WTC11 (cell line): ENCODE measurements at regions not wholly inside any gene's neighbourhood (a gene's known extent, or its start where the extent isn't known, plus 50 kb on each side); places are given as distances from the start of the nearest gene placed in this dataset.

Experiments
- CREB1 ChIP-seq: sonication (generic); formaldehyde crosslinking; IDR thresholded peaks from 2 replicates; pipeline ENCODE4 v1.8.0; 2023; ENCODE audit warnings: mild to moderate bottlenecking, missing genetic modification reagents
- TF ChIP-seq, protein P1 (sequence below): fragments of 200-600 bp; IDR thresholded peaks from 2 replicates; pipeline ENCODE4 v1.8.0; 2022; ENCODE audit warnings: antibody characterized with exemption
- TF ChIP-seq, protein P2 (sequence below): sonication (generic); formaldehyde crosslinking; IDR thresholded peaks from 2 replicates; pipeline ENCODE4 v1.8.0; 2023; ENCODE audit warnings: mild to moderate bottlenecking, missing genetic modification reagents

DNA sequence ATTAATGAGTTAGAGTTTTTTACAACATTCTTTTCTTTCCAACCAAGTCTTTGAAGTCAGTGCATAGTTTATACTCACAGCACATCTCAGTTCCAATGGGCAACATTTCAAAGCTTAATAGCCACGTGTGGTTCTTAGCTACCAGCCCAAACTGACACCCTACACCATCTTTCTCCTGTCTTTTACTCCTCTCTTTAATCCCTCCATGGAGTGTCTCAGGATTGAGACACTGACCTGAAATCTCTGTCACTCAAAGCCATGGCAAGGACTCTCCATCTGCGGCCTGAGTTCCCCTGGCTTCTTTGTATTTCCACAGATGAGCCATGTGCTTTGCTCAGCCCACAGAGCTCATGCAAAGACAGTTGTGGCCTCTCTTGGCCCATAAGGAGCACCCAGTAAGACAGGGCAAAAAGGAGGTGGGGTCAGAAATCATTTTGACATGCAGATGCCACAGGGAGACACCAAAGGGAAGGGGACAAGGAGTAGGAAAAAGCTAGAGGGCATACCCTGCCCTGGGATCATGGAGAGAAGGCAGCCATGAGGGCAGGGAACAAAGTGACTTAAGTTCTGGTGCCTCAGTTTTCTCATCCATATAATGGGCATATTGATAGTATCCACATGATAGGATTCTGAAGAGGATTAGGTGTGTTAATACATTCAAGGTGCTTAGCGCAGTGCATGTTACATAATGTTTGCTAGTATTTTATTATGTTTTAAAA lies 493.6 kb upstream of the PROK2 start:
- TF ChIP-seq, protein P1, sequence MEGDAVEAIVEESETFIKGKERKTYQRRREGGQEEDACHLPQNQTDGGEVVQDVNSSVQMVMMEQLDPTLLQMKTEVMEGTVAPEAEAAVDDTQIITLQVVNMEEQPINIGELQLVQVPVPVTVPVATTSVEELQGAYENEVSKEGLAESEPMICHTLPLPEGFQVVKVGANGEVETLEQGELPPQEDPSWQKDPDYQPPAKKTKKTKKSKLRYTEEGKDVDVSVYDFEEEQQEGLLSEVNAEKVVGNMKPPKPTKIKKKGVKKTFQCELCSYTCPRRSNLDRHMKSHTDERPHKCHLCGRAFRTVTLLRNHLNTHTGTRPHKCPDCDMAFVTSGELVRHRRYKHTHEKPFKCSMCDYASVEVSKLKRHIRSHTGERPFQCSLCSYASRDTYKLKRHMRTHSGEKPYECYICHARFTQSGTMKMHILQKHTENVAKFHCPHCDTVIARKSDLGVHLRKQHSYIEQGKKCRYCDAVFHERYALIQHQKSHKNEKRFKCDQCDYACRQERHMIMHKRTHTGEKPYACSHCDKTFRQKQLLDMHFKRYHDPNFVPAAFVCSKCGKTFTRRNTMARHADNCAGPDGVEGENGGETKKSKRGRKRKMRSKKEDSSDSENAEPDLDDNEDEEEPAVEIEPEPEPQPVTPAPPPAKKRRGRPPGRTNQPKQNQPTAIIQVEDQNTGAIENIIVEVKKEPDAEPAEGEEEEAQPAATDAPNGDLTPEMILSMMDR, result no peak
- TF ChIP-seq CREB1 (CRISPR knock-in tag), result no peak
- TF ChIP-seq, protein P2, sequence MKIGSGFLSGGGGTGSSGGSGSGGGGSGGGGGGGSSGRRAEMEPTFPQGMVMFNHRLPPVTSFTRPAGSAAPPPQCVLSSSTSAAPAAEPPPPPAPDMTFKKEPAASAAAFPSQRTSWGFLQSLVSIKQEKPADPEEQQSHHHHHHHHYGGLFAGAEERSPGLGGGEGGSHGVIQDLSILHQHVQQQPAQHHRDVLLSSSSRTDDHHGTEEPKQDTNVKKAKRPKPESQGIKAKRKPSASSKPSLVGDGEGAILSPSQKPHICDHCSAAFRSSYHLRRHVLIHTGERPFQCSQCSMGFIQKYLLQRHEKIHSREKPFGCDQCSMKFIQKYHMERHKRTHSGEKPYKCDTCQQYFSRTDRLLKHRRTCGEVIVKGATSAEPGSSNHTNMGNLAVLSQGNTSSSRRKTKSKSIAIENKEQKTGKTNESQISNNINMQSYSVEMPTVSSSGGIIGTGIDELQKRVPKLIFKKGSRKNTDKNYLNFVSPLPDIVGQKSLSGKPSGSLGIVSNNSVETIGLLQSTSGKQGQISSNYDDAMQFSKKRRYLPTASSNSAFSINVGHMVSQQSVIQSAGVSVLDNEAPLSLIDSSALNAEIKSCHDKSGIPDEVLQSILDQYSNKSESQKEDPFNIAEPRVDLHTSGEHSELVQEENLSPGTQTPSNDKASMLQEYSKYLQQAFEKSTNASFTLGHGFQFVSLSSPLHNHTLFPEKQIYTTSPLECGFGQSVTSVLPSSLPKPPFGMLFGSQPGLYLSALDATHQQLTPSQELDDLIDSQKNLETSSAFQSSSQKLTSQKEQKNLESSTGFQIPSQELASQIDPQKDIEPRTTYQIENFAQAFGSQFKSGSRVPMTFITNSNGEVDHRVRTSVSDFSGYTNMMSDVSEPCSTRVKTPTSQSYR (CRISPR knock-in tag), result no peak
